Ovary (tissue), 7 donors: ENCODE measurements at regions not wholly inside any gene's neighbourhood (a gene's known extent, or its start where the extent isn't known, plus 50 kb on each side); places are given as distances from the start of the nearest gene placed in this dataset.

ENCODE experiments used
- DNase-seq, 5 donors: peaks; one replicate each; pipeline ENCODE4 v3.0.0-alpha.2; 2019 to 2020
- H3K27ac ChIP-seq, 2 donors: fragments of 200-600 bp; one replicate each; pipeline versions ENCODE4 v1.5.1 to v1.8.0; 2019 to 2022
- H3K27me3 ChIP-seq: fragments of 200-600 bp; one replicate; pipeline ENCODE4 v1.8.0; 2022
- H3K36me3 ChIP-seq: fragments of 200-600 bp; sonication (generic); one replicate; pipeline ENCODE4 v1.5.1; 2019
- H3K4me1 ChIP-seq: one replicate; pipeline ENCODE4 v1.8.1; 2013; ENCODE audit warnings: mild to moderate bottlenecking, moderate library complexity; ENCODE audit not compliant: insufficient read depth
- H3K4me3 ChIP-seq: fragments of 200-600 bp; sonication (generic); one replicate; pipeline ENCODE4 v1.5.1; 2017
- H3K9me3 ChIP-seq, 2 donors: fragments of 200-600 bp in 1 of 2; sonication (generic) in 1 of 2; one replicate each; pipeline versions ENCODE4 v1.5.1 to v1.8.1; 2013 to 2019; ENCODE audit warnings: mild to moderate bottlenecking in 1 of 2, moderate library complexity in 1 of 2
- EP300 ChIP-seq: sonication (generic); formaldehyde crosslinking; IDR thresholded peaks from one replicate; pipeline ENCODE4 v1.6.1; 2017; ENCODE audit warnings: antibody characterized with exemption
- POLR2A ChIP-seq: fragments of 450-650 bp; IDR thresholded peaks from one replicate; pipeline ENCODE4 v1.6.1; 2017; ENCODE audit warnings: antibody characterized with exemption, mild to moderate bottlenecking, moderate library complexity
- WGBS, 3 donors: extraction: QIAGEN DNeasy Blood & Tissue Kit in 1 of 3; methylation state at CpG; one replicate each; pipeline versions ENCODE4 v1.1.5 to v1.1.7; 2013 to 2017; 5-methylcytosine and 5-hydroxymethylcytosine counted together
- intact Hi-C, 4 donors: fragments of 100-400 bp; cut with DNase I; formaldehyde crosslinking; loops; one replicate each; pipeline versions ENCODE4 v1.11.0 to v1.15.1; 2022 to 2023
- TF ChIP-seq, protein P1 (sequence below), 3 donors: fragments of 450-650 bp in 2 of 3; fragments of 200-600 bp in 1 of 3; IDR thresholded peaks; one replicate each; pipeline versions ENCODE4 v1.5.1 to v1.8.0; 2016 to 2022; ENCODE audit warnings: antibody characterized with exemption in 3 of 3, mild to moderate bottlenecking in 1 of 3
- donor health status: DM: no; HTN: no; CAD: no; lungs with moderate emphysema.
- donor health status: DM: no; HTN: no; CAD: no.
- donor health status: Bipolar disorder and iron deficiency.
- donor health status: DM: no; HTN: no; CAD: no.
- donor health status: DM: yes; HTN: yes; CAD: no.

DNA sequence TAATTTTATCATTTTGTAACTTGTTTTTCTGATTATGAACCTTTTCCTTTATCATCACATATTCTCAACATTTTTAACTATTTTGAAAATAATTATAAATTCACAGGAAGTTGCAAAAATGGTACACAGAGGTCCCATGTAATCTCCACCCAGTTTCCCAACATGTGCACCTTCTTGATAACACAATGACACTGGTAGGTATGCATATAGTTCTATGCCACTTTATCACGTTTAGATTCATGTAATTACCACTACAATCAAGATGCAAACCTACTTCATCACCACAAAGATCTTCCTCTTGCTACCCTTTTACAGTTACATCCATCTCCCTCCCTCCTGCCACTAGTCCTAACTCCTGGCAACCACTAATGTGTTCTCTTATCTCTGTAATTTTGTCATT, 413.9 kb downstream of the SHQ1 start:
- Histone ChIP-seq H3K36me3 (no peaks in the 10 kb centered on the region), H3K9me3 (no peaks in the 10 kb centered on the region), H3K27me3 (no peaks in the 10 kb centered on the region), H3K4me1 (peaks cover 10% of the 10 kb centered on the region), H3K4me3 (no peak overlapping the region), H3K27ac (no peak overlapping the region)
- TF ChIP-seq, protein P1, sequence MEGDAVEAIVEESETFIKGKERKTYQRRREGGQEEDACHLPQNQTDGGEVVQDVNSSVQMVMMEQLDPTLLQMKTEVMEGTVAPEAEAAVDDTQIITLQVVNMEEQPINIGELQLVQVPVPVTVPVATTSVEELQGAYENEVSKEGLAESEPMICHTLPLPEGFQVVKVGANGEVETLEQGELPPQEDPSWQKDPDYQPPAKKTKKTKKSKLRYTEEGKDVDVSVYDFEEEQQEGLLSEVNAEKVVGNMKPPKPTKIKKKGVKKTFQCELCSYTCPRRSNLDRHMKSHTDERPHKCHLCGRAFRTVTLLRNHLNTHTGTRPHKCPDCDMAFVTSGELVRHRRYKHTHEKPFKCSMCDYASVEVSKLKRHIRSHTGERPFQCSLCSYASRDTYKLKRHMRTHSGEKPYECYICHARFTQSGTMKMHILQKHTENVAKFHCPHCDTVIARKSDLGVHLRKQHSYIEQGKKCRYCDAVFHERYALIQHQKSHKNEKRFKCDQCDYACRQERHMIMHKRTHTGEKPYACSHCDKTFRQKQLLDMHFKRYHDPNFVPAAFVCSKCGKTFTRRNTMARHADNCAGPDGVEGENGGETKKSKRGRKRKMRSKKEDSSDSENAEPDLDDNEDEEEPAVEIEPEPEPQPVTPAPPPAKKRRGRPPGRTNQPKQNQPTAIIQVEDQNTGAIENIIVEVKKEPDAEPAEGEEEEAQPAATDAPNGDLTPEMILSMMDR (IDR thresholded peaks at IDR 0.05) = no peak
- TF ChIP-seq EP300 (no peak), POLR2A (no peak)
- WGBS, 3 donors = 62 to 76% (median 74%) methylated on average over 1 of the region's 1 CpG
- DNase-seq = no peak
- intact Hi-C loops = no loop called here

GRCh38 chr3:72432246-72432645, 416.0 kb downstream of the SHQ1 start:
- Histone ChIP-seq H3K4me3 (no peak overlapping the region), H3K36me3 (no peaks in the 10 kb centered on the region), H3K4me1 (peaks cover 5% of the 10 kb centered on the region), H3K27me3 (no peaks in the 10 kb centered on the region), H3K27ac (no peak overlapping the region), H3K9me3 (no peaks in the 10 kb centered on the region)
- no peak for TF ChIP-seq POLR2A
- no peak for TF ChIP-seq EP300
- TF ChIP-seq, protein P1 (IDR thresholded peaks at IDR 0.05) = no peak
- intact Hi-C loops = no loop called here
- WGBS, 3 donors = 92 to 96% (median 94%) methylated on average over 7 of the region's 7 CpGs
- DNase-seq = no peak

GRCh38 chr3:72429589-72430353, 418.5 kb downstream of the SHQ1 start:
- DNase-seq = no peak
- H3K4me1 ChIP-seq = peaks cover 7% of the 10 kb centered on the region
- intact Hi-C loops = no loop called here
- no peaks in the 10 kb centered on the region for H3K27me3 ChIP-seq
- no peak overlapping the region for H3K4me3 ChIP-seq
- 64 to 65% (median 64%) methylated on average over 4 of the region's 4 CpGs for WGBS, 3 donors
- no peaks in the 10 kb centered on the region for H3K36me3 ChIP-seq
- no peaks in the 10 kb centered on the region for H3K9me3 ChIP-seq
- H3K27ac ChIP-seq = no peak overlapping the region
- TF ChIP-seq POLR2A (no peak), EP300 (no peak)
- TF ChIP-seq, protein P1 (IDR thresholded peaks at IDR 0.05) = no peak

DNA sequence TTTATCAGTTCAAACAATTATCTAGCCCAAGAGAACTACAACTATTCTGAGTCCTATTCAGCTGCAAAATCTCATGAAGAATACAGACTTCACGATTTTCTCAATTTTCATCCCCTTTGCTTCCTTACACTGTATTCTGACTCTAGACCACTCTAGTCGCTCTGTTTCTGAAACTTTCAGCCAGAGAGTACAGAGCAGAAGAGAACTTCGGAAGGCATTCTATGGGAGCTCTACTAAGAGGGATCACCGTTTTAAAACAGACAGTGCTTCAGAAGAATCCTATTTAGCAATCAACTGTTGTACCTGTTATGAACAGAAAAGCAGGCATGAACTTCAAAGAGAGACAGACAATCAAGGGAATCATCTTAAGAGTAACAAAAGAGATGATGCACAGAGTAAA, 419.4 kb downstream of the SHQ1 start:
- H3K4me1 ChIP-seq = peaks cover 7% of the 10 kb centered on the region
- no peak for DNase-seq
- TF ChIP-seq POLR2A (no peak), EP300 (no peak)
- TF ChIP-seq, protein P1 (IDR thresholded peaks at IDR 0.05) = no peak
- no peaks in the 10 kb centered on the region for H3K27me3 ChIP-seq
- no peaks in the 10 kb centered on the region for H3K9me3 ChIP-seq
- H3K36me3 ChIP-seq = no peaks in the 10 kb centered on the region
- no peak overlapping the region for H3K27ac ChIP-seq
- intact Hi-C loops = no loop called here
- no peak overlapping the region for H3K4me3 ChIP-seq
- 51 to 62% (median 56%) methylated on average over 4 of the region's 4 CpGs for WGBS, 3 donors
